Muscle layer of colon (tissue), 2 donors: ENCODE measurements at regions not wholly inside any gene's neighbourhood (a gene's known extent, or its start where the extent isn't known, plus 50 kb on each side); places are given as distances from the start of the nearest gene placed in this dataset.

Source experiments
- H3K27ac ChIP-seq: one replicate; pipeline ENCODE4 v1.7.0; 2013; ENCODE audit warnings: low read depth, mild to moderate bottlenecking, low read length, moderate library complexity
- H3K27me3 ChIP-seq, 2 donors: one replicate each; pipeline ENCODE4 v1.7.0; 2013; ENCODE audit warnings: low read length in 2 of 2, mild to moderate bottlenecking in 2 of 2; ENCODE audit not compliant: insufficient read depth in 2 of 2, control insufficient read depth in 1 of 2
- H3K36me3 ChIP-seq: one replicate; pipeline ENCODE4 v1.7.0; 2013; ENCODE audit warnings: mild to moderate bottlenecking, low read length; ENCODE audit not compliant: insufficient read depth
- H3K4me1 ChIP-seq: one replicate; pipeline ENCODE4 v1.7.0; 2013; ENCODE audit warnings: mild to moderate bottlenecking, low read length; ENCODE audit not compliant: insufficient read depth
- H3K4me3 ChIP-seq, 2 donors: one replicate each; pipeline ENCODE4 v1.7.0; 2013; ENCODE audit warnings: low read length in 2 of 2, low read depth in 1 of 2, mild to moderate bottlenecking in 1 of 2, moderate library complexity in 1 of 2
- H3K9ac ChIP-seq: one replicate; pipeline ENCODE4 v1.7.0; 2013; ENCODE audit warnings: low read length
- H3K9me3 ChIP-seq: one replicate; pipeline ENCODE4 v1.7.0; 2013; ENCODE audit warnings: mild to moderate bottlenecking, low read length
- donor health status: abdominal sarcoma.
- donor health status: Adenocarcinoma of cecum.

DNA sequence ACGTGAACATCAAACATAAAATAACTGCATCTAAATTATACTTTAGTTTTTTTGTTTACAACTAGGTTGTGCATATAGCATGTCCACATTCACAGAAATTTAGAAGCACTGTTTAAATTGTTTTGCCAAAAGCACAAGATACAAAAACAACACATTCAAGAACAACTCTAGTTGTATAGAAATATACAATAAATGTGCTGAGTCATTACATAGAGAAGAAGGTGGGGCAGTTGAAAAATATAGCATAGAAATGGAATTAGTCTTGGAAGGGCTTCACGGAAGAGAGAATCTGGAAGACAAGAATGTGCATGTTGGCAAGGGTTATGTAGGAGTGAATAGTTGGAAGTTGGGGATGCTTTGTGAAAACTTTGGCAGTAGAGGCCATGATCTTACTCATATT, 239.0 kb upstream of the GLRA2 start:
- no peaks in the 10 kb centered on the region for H3K9me3 ChIP-seq
- H3K9ac ChIP-seq: no peak overlapping the region
- no peaks in the 10 kb centered on the region for H3K27me3 ChIP-seq
- H3K4me1 ChIP-seq: no peaks in the 10 kb centered on the region
- H3K36me3 ChIP-seq: no peaks in the 10 kb centered on the region
- H3K4me3 ChIP-seq: no peak overlapping the region
- H3K27ac ChIP-seq: no peak overlapping the region

DNA sequence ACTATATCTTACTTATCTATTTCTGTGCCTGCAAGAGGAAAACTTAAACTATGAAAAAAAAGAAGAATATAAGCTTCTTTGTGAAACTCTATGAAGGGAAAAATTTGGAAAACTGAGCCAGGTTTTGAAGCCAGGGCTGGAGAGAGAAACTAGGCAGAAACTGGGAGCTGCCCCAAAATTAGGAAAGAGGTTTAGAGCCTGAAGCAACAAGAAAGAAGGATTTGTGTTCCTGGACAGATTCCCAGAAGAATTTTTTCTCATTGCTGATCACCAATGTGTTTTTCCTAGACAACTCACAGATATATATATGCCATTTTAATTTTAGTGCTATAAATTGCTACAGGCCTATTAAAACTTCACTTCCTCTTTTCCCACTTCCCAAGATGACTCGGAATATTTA, 245.0 kb upstream of the GEMIN8 start:
- Histone ChIP-seq H3K36me3 (no peaks in the 10 kb centered on the region), H3K4me3 (no peak overlapping the region), H3K27me3 (no peaks in the 10 kb centered on the region), H3K9me3 (no peaks in the 10 kb centered on the region), H3K4me1 (no peaks in the 10 kb centered on the region), H3K9ac (no peak overlapping the region), H3K27ac (no peak overlapping the region)

DNA sequence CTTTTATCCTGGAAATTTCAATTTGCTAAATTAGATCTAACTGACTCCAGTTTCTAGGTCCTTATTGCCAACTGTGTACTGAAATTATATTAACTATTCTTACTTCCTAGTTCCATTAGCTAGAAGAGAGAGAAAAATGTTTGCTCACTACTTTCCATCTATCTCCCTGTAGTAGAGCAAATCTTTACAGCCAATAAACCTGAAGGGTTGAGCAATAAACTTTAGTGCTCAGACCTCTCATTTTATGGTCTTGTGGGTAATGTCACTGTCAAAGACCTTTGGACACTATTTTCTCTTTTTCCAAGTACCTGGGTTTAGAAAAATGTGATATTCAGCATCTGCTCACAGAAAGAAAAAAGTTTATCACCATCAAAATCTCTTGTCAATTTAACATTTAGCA, 237.5 kb upstream of the GEMIN8 start:
- H3K4me3 ChIP-seq: no peak overlapping the region

DNA sequence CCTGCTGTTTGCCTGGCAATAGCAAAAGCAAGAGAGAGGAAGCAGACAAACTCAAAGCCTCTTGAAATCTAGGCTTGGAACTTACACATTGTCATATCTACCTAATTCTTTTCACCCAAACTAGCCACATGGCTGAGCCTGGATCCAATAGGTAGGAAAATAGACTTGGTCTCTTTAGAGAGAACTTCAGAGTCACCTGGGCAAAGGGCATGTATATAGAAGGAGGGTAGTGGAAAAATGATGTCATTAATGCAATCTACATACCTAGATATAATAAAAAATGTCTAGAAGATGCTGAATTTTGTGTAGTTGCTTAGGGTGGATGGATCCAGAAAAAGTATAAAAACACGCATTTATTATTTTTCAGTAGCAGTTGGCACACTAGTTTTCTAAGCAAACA, 237.0 kb upstream of the GEMIN8 start:
- H3K9me3 ChIP-seq: no peaks in the 10 kb centered on the region
- no peak overlapping the region for H3K9ac ChIP-seq
- peaks cover 3% of the 10 kb centered on the region for H3K4me1 ChIP-seq
- no peak overlapping the region for H3K4me3 ChIP-seq
- H3K27ac ChIP-seq: no peak overlapping the region
- H3K27me3 ChIP-seq: no peaks in the 10 kb centered on the region
- no peaks in the 10 kb centered on the region for H3K36me3 ChIP-seq

More for the DNA sequence above, 237.5 kb upstream of the GEMIN8 start:
- no peak overlapping the region for H3K9ac ChIP-seq
- peaks cover 3% of the 10 kb centered on the region for H3K4me1 ChIP-seq
- no peak overlapping the region for H3K27ac ChIP-seq
- H3K9me3 ChIP-seq: no peaks in the 10 kb centered on the region
- H3K27me3 ChIP-seq: no peaks in the 10 kb centered on the region
- no peaks in the 10 kb centered on the region for H3K36me3 ChIP-seq

DNA sequence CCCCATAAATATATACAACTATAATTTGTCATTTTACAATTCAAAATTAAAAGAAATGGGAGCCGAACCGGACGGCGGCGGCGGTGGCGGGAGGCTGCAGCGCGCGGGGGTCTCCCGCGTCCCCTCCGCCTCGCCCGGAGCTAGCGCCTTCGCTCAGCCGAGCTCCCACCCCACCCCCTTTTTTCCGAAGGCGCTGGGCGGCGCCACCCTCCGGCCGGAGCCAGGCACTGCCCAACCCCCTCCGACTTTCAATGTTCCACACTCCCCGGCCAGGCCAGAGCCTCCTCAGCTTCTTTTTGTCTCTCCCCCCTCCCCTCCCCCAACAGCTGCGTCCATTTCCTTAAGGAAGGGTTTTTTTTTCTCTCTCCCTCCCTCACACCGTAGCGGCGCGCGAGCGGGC, 214.1 kb upstream of the GEMIN8 start:
- no peak overlapping the region for H3K27ac ChIP-seq
- no peak overlapping the region for H3K4me3 ChIP-seq
- no peaks in the 10 kb centered on the region for H3K36me3 ChIP-seq
- H3K4me1 ChIP-seq: no peaks in the 10 kb centered on the region
- H3K27me3 ChIP-seq: no peaks in the 10 kb centered on the region
- no peaks in the 10 kb centered on the region for H3K9me3 ChIP-seq
- H3K9ac ChIP-seq: no peak overlapping the region

DNA sequence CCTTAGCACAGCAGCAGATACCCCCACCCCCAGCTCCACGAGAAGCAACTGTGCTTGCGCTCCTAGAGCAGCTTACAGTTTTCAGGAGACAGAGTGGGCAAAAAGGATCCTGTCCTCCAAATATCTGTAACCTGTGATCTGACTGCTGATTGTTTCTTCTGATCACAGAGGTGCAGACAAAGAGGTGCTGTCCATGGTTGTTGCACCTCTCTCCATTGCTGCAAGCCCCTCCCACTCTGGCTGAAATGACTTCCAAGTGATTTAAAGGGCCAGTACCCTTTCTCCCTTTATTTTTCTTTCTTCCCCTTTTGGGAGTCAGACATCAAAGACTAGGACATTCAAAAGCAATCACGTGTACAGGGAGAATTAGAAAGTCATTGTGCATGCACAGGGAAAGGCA, 205.3 kb upstream of the GEMIN8 start:
- H3K36me3 ChIP-seq: no peaks in the 10 kb centered on the region
- peaks cover 3% of the 10 kb centered on the region for H3K9me3 ChIP-seq
- no peak overlapping the region for H3K4me3 ChIP-seq
- H3K27ac ChIP-seq: no peak overlapping the region
- no peaks in the 10 kb centered on the region for H3K4me1 ChIP-seq
- H3K27me3 ChIP-seq: no peaks in the 10 kb centered on the region
- H3K9ac ChIP-seq: no peak overlapping the region

DNA sequence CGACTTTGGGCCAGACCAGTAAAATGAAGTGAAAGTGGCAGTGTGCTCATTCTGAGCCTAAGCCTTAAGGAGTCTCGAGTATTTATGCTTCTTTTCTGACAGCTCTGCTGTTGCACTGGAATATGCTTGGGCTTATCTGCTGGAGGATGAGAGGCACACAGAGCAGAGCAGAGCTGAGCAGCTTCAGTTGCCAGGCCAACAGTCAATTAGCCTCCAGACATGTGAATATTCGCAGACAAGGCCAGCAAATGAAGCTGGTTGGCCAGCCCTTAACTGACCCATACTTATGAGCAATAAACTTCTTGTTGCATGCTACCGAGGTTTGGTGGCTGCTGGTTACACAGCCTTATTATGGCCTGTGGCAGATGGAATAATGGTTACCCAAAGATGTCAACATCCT, 203.0 kb upstream of the GEMIN8 start:
- Histone ChIP-seq H3K9ac (no peak overlapping the region), H3K9me3 (peaks cover 3% of the 10 kb centered on the region), H3K4me3 (no peak overlapping the region), H3K36me3 (no peaks in the 10 kb centered on the region), H3K27me3 (no peaks in the 10 kb centered on the region), H3K4me1 (no peaks in the 10 kb centered on the region), H3K27ac (no peak overlapping the region)

DNA sequence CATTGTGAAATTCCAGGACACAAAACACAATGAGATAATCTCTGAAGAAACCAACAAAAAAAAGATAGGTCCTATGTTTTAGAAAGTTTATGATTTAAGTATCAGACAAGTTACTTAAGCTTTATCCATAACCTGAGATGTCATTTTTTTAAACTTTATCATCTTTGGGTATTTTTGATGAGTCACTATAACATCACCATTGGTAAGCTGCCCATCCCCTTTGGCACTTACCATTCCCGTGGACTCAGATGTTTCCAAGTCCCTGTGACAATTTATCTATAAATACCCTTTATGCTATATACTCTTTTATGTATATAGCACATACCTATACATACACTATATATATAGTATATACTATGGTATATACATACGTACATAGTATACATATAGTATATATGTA, 198.9 kb upstream of the GEMIN8 start:
- Histone ChIP-seq H3K4me3 (no peak overlapping the region), H3K9ac (no peak overlapping the region), H3K27me3 (no peaks in the 10 kb centered on the region), H3K36me3 (no peaks in the 10 kb centered on the region), H3K4me1 (no peaks in the 10 kb centered on the region), H3K9me3 (no peaks in the 10 kb centered on the region), H3K27ac (no peak overlapping the region)

DNA sequence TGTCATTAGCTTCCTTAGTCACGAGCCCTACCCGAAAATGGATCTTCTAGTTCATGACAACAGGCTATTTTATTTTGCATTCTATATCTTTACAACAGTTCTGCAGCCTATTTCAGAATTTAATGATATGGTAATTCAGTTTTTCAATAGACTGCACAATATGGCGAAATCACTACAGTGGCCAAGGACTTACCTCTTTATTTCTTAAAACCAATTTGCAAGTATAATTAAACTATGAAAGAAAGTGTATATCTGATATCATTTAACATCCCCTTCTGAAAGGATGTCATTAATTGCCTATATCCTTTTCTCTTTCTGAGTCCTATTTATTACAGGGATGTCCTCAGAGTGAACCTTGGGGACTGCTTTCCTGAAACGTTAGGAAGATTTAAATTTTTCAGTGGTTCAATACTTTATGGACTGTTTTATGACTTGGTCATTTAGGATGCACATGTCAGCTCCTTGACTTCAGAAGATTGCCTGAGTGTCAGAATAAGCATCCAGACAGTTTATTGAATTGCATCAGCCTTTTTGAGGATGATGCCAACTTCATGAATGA, 190.8 kb upstream of the GEMIN8 start:
- H3K9ac ChIP-seq: no peak overlapping the region
- H3K27me3 ChIP-seq: no peaks in the 10 kb centered on the region
- H3K27ac ChIP-seq: no peak overlapping the region
- H3K4me1 ChIP-seq: no peaks in the 10 kb centered on the region
- no peak overlapping the region for H3K4me3 ChIP-seq
- H3K36me3 ChIP-seq: no peaks in the 10 kb centered on the region
- no peaks in the 10 kb centered on the region for H3K9me3 ChIP-seq

DNA sequence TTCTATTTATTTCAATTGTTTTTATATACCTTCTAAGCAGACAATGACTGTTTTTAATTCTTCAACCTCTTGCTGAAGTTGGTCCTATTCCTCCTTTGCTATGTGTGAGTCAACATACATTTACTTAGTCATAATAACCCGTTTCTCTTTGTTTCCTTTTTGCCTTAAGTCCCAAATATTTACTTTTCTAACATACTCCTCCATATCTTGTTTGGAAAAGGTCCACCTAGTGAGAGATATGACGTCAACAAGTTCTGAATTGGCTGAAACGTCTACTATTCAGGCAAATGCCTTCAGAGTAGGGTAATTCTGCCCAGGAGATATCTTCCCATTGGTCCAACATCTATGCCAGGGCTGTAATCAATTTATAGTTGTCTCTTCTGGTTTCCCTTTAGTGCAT, 179.3 kb upstream of the GEMIN8 start:
- Histone ChIP-seq H3K27me3 (no peaks in the 10 kb centered on the region), H3K4me1 (no peaks in the 10 kb centered on the region), H3K4me3 (no peak overlapping the region), H3K9ac (no peak overlapping the region), H3K36me3 (no peaks in the 10 kb centered on the region), H3K27ac (no peak overlapping the region), H3K9me3 (no peaks in the 10 kb centered on the region)

DNA sequence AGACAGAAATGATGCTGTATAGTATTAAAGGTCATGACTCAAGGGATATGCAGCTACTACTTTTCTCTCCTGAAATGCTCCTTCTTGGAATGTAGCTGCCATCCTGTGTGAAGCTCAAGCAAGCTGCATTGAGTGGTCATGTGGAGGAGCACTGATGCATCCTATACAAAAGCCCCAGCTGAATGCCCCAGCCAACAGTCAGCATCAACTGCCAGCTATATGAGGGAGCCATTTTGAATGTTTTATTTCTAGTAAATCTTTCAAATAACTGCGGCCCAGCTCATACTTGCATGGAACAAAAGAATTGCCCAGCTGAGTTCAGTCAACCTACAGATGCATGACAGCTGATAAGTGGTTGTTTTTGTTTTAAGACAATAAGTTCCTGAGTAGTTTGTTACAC, 165.0 kb upstream of the GEMIN8 start:
- Histone ChIP-seq H3K4me1 (no peaks in the 10 kb centered on the region), H3K4me3 (no peak overlapping the region), H3K9ac (no peak overlapping the region), H3K36me3 (no peaks in the 10 kb centered on the region), H3K27ac (no peak overlapping the region), H3K9me3 (peaks cover 3% of the 10 kb centered on the region), H3K27me3 (no peaks in the 10 kb centered on the region)

DNA sequence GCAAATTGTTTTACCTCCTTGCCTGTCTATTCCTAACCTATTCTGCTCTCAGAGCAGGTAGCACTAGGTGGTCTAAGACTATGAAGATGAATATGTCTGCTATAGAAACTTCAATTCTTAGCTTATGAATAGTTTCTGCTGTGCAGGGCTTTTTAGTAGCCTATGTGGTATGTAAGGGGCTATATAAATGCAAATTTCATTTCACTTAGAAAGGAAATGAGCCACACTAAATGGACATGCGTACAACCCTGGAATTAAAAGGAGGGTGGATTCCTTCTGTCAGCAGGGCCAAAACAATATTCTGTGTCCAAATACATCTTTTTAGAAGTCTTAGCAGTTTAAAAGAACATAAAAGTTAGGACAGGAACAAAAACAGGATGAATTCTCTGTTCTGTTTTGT, 163.9 kb upstream of the GEMIN8 start:
- H3K9ac ChIP-seq: no peak overlapping the region
- H3K4me3 ChIP-seq: no peak overlapping the region
- no peaks in the 10 kb centered on the region for H3K36me3 ChIP-seq
- H3K9me3 ChIP-seq: no peaks in the 10 kb centered on the region
- no peaks in the 10 kb centered on the region for H3K27me3 ChIP-seq
- H3K27ac ChIP-seq: no peak overlapping the region
- H3K4me1 ChIP-seq: no peaks in the 10 kb centered on the region
